HEK293 (cell line): ENCODE measurements at regions not wholly inside any gene's neighbourhood (a gene's known extent, or its start where the extent isn't known, plus 50 kb on each side); places are given as distances from the start of the nearest gene placed in this dataset.
"Not testable (repeated sequence)": the region's sequence is repeated elsewhere in the genome, so short reads cannot be mapped to it uniquely, and the experiment has no call there.

Experiments
- CTCF ChIA-PET: fragments of 350-600 bp; formaldehyde crosslinking; extraction: SDS; loops from one replicate; lab custom pipeline; 2021; ENCODE audit warnings: antibody characterized with exemption; lab: Yijun Ruan, JAX
- POLR2A ChIA-PET: fragments of 300-600 bp; formaldehyde crosslinking; extraction: SDS; loops from one replicate; lab custom pipeline; 2020; ENCODE audit warnings: antibody characterized with exemption, inconsistent platforms; lab: Yijun Ruan, JAX
- H3K27ac ChIP-seq: fragments of 200-500 bp; sonication (Bioruptor generic); 2 replicates; pipeline ENCODE4 v1.5.1; 2014; ENCODE audit warnings: low read depth, low read length, control low read depth, inconsistent platforms; ENCODE audit errors: extremely low read depth
- H3K36me3 ChIP-seq, 2 experiments: fragments of 200-500 bp in 1 of 2; sonication (Bioruptor generic) in 1 of 2; 1 replicate in 1 of 2; 2 replicates in 1 of 2; pipeline ENCODE4 v1.5.1; 2014 to 2017; ENCODE audit warnings: inconsistent platforms in 2 of 2, low read length in 2 of 2; ENCODE audit not compliant: control insufficient read depth in 2 of 2, insufficient read depth in 1 of 2
- H3K4me1 ChIP-seq: fragments of 200-500 bp; sonication (Bioruptor generic); 2 replicates; pipeline ENCODE4 v1.5.1; 2014; ENCODE audit warnings: mild to moderate bottlenecking, low read length, inconsistent platforms; ENCODE audit not compliant: control insufficient read depth, insufficient read depth
- H3K4me3 ChIP-seq: 2 replicates; pipeline ENCODE4 v1.5.1; 2011; ENCODE audit warnings: low read depth, mild to moderate bottlenecking, control low read depth, low read length, moderate library complexity
- H3K9me3 ChIP-seq: fragments of 200-500 bp; sonication (Bioruptor generic); 2 replicates; pipeline ENCODE4 v1.5.1; 2014; ENCODE audit warnings: low read depth, low read length, inconsistent platforms; ENCODE audit not compliant: control insufficient read depth, insufficient read depth
- IKZF3 ChIP-seq: fragments of 450-650 bp; IDR thresholded peaks from 2 replicates; pipeline ENCODE4 v1.5.0; 2018; ENCODE audit warnings: missing biosample characterization, mild to moderate bottlenecking, missing genetic modification characterization, moderate library complexity
- OSR2 ChIP-seq: fragments of 450-650 bp; formaldehyde crosslinking; IDR thresholded peaks from 2 replicates; pipeline ENCODE4 v1.5.1; 2016; ENCODE audit warnings: missing biosample characterization, missing genetic modification characterization
- OVOL3 ChIP-seq: fragments of 450-650 bp; formaldehyde crosslinking; IDR thresholded peaks from 2 replicates; pipeline ENCODE4 v1.5.1; 2016; ENCODE audit warnings: missing biosample characterization, missing genetic modification characterization
- YY1 ChIP-seq: fragments of 450-650 bp; formaldehyde crosslinking; IDR thresholded peaks from 2 replicates; pipeline ENCODE4 v1.5.1; 2018; ENCODE audit warnings: missing biosample characterization, missing genetic modification characterization
- ZBTB20 ChIP-seq: fragments of 450-650 bp; formaldehyde crosslinking; IDR thresholded peaks from 2 replicates; pipeline ENCODE4 v1.5.1; 2016; ENCODE audit warnings: missing biosample characterization, missing genetic modification characterization
- ZIC2 ChIP-seq: fragments of 450-650 bp; formaldehyde crosslinking; IDR thresholded peaks from 2 replicates; pipeline ENCODE4 v1.5.1; 2016; ENCODE audit warnings: missing biosample characterization, missing genetic modification characterization
- ZNF121 ChIP-seq: fragments of 450-650 bp; formaldehyde crosslinking; IDR thresholded peaks from 2 replicates; pipeline ENCODE4 v1.5.1; 2016; ENCODE audit warnings: missing biosample characterization, missing genetic modification characterization
- ZNF132 ChIP-seq: fragments of 450-650 bp; formaldehyde crosslinking; IDR thresholded peaks from 2 replicates; pipeline ENCODE4 v1.5.1; 2017; ENCODE audit warnings: missing biosample characterization, missing genetic modification characterization, borderline replicate concordance
- ZNF146 ChIP-seq: fragments of 450-650 bp; formaldehyde crosslinking; IDR thresholded peaks from 2 replicates; pipeline ENCODE4 v1.5.1; 2016; ENCODE audit warnings: missing biosample characterization, missing genetic modification characterization
- ZNF169 ChIP-seq: fragments of 450-650 bp; formaldehyde crosslinking; IDR thresholded peaks from 2 replicates; pipeline ENCODE4 v1.5.1; 2016; ENCODE audit warnings: missing biosample characterization, missing genetic modification characterization
- ZNF2 ChIP-seq: fragments of 450-650 bp; formaldehyde crosslinking; IDR thresholded peaks from 2 replicates; pipeline ENCODE4 v1.5.1; 2016; ENCODE audit warnings: missing biosample characterization, missing genetic modification characterization
- ZNF239 ChIP-seq: fragments of 450-650 bp; formaldehyde crosslinking; IDR thresholded peaks from 2 replicates; pipeline ENCODE4 v1.5.1; 2016; ENCODE audit warnings: missing biosample characterization, missing genetic modification characterization
- ZNF404 ChIP-seq: fragments of 450-650 bp; formaldehyde crosslinking; IDR thresholded peaks from 2 replicates; pipeline ENCODE4 v1.5.1; 2017; ENCODE audit warnings: missing biosample characterization, missing genetic modification characterization
- ZNF423 ChIP-seq: fragments of 450-650 bp; formaldehyde crosslinking; IDR thresholded peaks from 2 replicates; pipeline ENCODE4 v1.5.1; 2016; ENCODE audit warnings: missing biosample characterization, missing genetic modification characterization
- ZNF501 ChIP-seq: fragments of 450-650 bp; formaldehyde crosslinking; IDR thresholded peaks from 2 replicates; pipeline ENCODE4 v1.5.1; 2016; ENCODE audit warnings: missing biosample characterization, missing genetic modification characterization
- ZNF548 ChIP-seq: fragments of 450-650 bp; formaldehyde crosslinking; IDR thresholded peaks from 2 replicates; pipeline ENCODE4 v1.5.1; 2016; ENCODE audit warnings: missing biosample characterization, missing genetic modification characterization
- ZNF626 ChIP-seq: fragments of 450-650 bp; sonication (Bioruptor Pico); formaldehyde crosslinking; IDR thresholded peaks from 2 replicates; pipeline ENCODE4 v1.5.1; 2018; ENCODE audit warnings: missing biosample characterization, missing genetic modification characterization, inconsistent platforms
- ZNF629 ChIP-seq: fragments of 450-650 bp; formaldehyde crosslinking; IDR thresholded peaks from 2 replicates; pipeline ENCODE4 v1.5.1; 2017; ENCODE audit warnings: missing biosample characterization, missing genetic modification characterization
- ZNF670 ChIP-seq: fragments of 450-650 bp; formaldehyde crosslinking; IDR thresholded peaks from 2 replicates; pipeline ENCODE4 v1.5.1; 2016; ENCODE audit warnings: missing biosample characterization, missing genetic modification characterization, low read depth
- ZNF677 ChIP-seq: fragments of 450-650 bp; IDR thresholded peaks from 2 replicates; pipeline ENCODE4 v1.5.0; 2018; ENCODE audit warnings: missing biosample characterization, mild to moderate bottlenecking, missing genetic modification characterization, moderate library complexity
- ZNF76 ChIP-seq: fragments of 450-650 bp; formaldehyde crosslinking; IDR thresholded peaks from 2 replicates; pipeline ENCODE4; 2016; ENCODE audit warnings: low read depth, missing biosample characterization, missing genetic modification characterization, borderline replicate concordance
- ZNF785 ChIP-seq: fragments of 450-650 bp; formaldehyde crosslinking; IDR thresholded peaks from 2 replicates; pipeline ENCODE4 v1.5.1; 2016; ENCODE audit warnings: missing biosample characterization, missing genetic modification characterization
- ZNF830 ChIP-seq: fragments of 450-650 bp; IDR thresholded peaks from 2 replicates; pipeline ENCODE4 v1.5.0; 2018; ENCODE audit warnings: missing biosample characterization, missing genetic modification characterization, low read depth, mild to moderate bottlenecking, moderate library complexity
- ZNF837 ChIP-seq: fragments of 450-650 bp; formaldehyde crosslinking; IDR thresholded peaks from 2 replicates; pipeline ENCODE4 v1.5.1; 2016; ENCODE audit warnings: missing biosample characterization, missing genetic modification characterization
- TF ChIP-seq, protein P1 (sequence below): fragments of 450-650 bp; formaldehyde crosslinking; IDR thresholded peaks from 2 replicates; pipeline ENCODE4 v1.5.1; 2016; ENCODE audit warnings: missing biosample characterization, missing genetic modification characterization, borderline replicate concordance
- TF ChIP-seq, protein P2 (sequence below): fragments of 450-650 bp; formaldehyde crosslinking; IDR thresholded peaks from 2 replicates; pipeline ENCODE4 v1.5.1; 2016; ENCODE audit warnings: missing biosample characterization, missing genetic modification characterization
- TF ChIP-seq, protein P3 (sequence below): fragments of 450-650 bp; formaldehyde crosslinking; IDR thresholded peaks from 2 replicates; pipeline ENCODE4 v1.5.1; 2016; ENCODE audit warnings: missing biosample characterization, missing genetic modification characterization
- TF ChIP-seq, protein P4 (sequence below): fragments of 450-650 bp; formaldehyde crosslinking; IDR thresholded peaks from 2 replicates; pipeline ENCODE4 v1.5.1; 2016; ENCODE audit warnings: missing biosample characterization, missing genetic modification characterization

DNA sequence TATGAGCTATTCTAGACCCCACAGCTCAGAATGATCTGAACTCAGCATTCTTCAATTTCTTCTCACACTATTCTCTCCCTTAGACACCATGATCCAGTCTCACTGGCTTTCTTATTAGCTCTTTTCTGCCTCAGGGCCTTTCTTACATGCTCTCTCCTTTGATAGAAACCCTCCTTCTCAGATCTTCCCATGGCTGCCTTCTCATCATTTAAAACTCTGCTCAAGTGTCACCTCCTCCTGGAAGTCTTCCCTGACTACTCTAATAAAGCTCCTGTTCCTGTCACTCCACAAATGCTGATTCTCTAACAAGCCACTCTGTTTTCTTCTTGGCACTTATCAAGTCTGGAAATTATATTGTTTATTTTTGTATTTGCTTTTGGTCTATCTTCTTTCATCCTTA lies 131.1 kb downstream of the HNMT start:
- H3K27ac ChIP-seq: no peak overlapping the region
- ChIA-PET POLR2A (no interaction called here), CTCF (interaction anchor here (0.7 kb wide), 1 partner anchor 703 kb away, joined by 3 read pairs; no protein-coding TSS in a partner anchor)
- TF ChIP-seq ZNF76 (tag by site-specific recombination) (no peak), IKZF3 (tag by site-specific recombination) (no peak), ZNF169 (tag by site-specific recombination) (no peak), ZNF423 (tag by site-specific recombination) (no peak), OSR2 (tag by site-specific recombination) (no peak), ZNF2 (tag by site-specific recombination) (no peak), ZNF548 (tag by site-specific recombination) (no peak), ZNF785 (no peak), ZNF132 (no peak), ZNF239 (tag by site-specific recombination) (no peak), ZNF501 (tag by site-specific recombination) (no peak), ZNF837 (tag by site-specific recombination) (no peak), ZNF626 (no peak), ZNF629 (tag by site-specific recombination) (no peak), YY1 (no peak)
- TF ChIP-seq, protein P1, sequence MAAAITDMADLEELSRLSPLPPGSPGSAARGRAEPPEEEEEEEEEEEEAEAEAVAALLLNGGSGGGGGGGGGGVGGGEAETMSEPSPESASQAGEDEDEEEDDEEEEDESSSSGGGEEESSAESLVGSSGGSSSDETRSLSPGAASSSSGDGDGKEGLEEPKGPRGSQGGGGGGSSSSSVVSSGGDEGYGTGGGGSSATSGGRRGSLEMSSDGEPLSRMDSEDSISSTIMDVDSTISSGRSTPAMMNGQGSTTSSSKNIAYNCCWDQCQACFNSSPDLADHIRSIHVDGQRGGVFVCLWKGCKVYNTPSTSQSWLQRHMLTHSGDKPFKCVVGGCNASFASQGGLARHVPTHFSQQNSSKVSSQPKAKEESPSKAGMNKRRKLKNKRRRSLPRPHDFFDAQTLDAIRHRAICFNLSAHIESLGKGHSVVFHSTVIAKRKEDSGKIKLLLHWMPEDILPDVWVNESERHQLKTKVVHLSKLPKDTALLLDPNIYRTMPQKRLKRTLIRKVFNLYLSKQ (tag by site-specific recombination): no peak
- TF ChIP-seq, protein P2, sequence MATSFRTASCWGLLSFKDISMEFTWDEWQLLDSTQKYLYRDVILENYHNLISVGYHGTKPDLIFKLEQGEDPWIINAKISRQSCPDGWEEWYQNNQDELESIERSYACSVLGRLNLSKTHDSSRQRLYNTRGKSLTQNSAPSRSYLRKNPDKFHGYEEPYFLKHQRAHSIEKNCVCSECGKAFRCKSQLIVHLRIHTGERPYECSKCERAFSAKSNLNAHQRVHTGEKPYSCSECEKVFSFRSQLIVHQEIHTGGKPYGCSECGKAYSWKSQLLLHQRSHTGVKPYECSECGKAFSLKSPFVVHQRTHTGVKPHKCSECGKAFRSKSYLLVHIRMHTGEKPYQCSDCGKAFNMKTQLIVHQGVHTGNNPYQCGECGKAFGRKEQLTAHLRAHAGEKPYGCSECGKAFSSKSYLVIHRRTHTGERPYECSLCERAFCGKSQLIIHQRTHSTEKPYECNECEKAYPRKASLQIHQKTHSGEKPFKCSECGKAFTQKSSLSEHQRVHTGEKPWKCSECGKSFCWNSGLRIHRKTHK (tag by site-specific recombination): no peak
- TF ChIP-seq, protein P3, sequence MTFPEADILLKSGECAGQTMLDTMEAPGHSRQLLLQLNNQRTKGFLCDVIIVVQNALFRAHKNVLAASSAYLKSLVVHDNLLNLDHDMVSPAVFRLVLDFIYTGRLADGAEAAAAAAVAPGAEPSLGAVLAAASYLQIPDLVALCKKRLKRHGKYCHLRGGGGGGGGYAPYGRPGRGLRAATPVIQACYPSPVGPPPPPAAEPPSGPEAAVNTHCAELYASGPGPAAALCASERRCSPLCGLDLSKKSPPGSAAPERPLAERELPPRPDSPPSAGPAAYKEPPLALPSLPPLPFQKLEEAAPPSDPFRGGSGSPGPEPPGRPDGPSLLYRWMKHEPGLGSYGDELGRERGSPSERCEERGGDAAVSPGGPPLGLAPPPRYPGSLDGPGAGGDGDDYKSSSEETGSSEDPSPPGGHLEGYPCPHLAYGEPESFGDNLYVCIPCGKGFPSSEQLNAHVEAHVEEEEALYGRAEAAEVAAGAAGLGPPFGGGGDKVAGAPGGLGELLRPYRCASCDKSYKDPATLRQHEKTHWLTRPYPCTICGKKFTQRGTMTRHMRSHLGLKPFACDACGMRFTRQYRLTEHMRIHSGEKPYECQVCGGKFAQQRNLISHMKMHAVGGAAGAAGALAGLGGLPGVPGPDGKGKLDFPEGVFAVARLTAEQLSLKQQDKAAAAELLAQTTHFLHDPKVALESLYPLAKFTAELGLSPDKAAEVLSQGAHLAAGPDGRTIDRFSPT (tag by site-specific recombination): no peak
- H3K36me3 ChIP-seq: no peaks in the 10 kb centered on the region
- H3K4me3 ChIP-seq: no peak overlapping the region
- H3K4me1 ChIP-seq: no peaks in the 10 kb centered on the region
- H3K9me3 ChIP-seq: no peaks in the 10 kb centered on the region

DNA sequence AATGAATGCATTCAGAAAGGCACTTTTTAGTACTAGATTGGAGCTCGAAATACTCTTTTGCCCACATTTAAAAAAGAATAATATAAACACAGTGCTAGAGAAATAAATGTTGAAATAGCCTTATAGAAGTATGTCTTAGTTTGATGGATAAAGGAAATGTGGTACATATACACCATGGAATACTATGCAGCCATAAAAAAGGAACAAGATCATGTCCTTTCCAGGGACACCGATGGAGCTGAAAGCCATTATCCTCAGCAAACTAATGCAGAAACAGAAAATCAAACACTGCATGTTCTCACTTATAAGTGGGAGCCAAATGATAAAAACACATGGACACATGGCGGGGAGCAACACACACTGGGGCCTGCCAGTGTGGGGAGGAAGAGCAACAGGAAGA lies 135.0 kb downstream of the HNMT start:
- H3K4me3 ChIP-seq, H3K27ac ChIP-seq, POLR2A ChIA-PET, H3K4me1 ChIP-seq, H3K9me3 ChIP-seq, H3K36me3 ChIP-seq: not testable (repeated sequence)
- CTCF ChIA-PET: interaction anchor here (2.3 kb wide), 1 partner anchor 9 kb away, joined by 10 read pairs; no protein-coding TSS in a partner anchor
- TF ChIP-seq ZNF146 (tag by site-specific recombination): peak; percentile 46; the same call in 1 of the 2 replicates

DNA sequence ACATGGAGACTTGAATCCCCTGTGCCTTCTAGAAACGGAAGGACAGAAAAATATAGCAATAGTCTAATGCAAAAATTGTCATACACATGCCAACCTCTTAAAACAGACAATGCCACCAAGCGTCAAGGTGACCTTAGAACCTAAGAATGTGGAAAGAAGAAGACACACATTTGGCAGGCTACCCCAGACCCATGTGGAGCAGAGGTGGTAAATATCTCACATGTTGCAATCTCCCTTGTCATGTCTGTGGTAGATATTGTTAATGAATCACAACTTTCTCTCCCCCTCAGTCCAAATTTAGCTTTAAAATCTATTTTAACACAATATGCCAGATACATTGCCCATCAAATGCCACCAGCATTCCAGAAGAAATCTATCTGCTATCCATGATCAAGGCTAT lies 137.4 kb downstream of the HNMT start:
- Histone ChIP-seq H3K4me1 (no peaks in the 10 kb centered on the region), H3K36me3 (no peaks in the 10 kb centered on the region), H3K9me3 (no peaks in the 10 kb centered on the region), H3K27ac (no peak overlapping the region), H3K4me3 (no peak overlapping the region)
- ChIA-PET POLR2A (no interaction called here), CTCF (no interaction called here)
- TF ChIP-seq ZBTB20 (tag by site-specific recombination) (no peak), ZNF121 (tag by site-specific recombination) (no peak), ZNF670 (tag by site-specific recombination) (no peak), ZNF830 (tag by site-specific recombination) (no peak), ZIC2 (tag by site-specific recombination) (no peak), ZNF677 (tag by site-specific recombination) (no peak), ZNF404 (tag by site-specific recombination) (no peak), OVOL3 (tag by site-specific recombination) (no peak)
- TF ChIP-seq, protein P4, sequence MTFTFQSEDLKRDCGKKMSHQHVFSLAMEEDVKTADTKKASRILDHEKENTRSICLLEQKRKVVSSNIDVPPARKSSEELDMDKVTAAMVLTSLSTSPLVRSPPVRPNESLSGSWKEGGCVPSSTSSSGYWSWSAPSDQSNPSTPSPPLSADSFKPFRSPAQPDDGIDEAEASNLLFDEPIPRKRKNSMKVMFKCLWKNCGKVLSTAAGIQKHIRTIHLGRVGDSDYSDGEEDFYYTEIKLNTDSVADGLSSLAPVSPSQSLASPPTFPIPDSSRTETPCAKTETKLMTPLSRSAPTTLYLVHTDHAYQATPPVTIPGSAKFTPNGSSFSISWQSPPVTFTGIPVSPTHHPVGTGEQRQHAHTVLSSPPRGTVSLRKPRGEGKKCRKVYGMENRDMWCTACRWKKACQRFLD (tag by site-specific recombination): no peak
